HG02571 (cell line): ENCODE measurements at regions not wholly inside any gene's neighbourhood (a gene's known extent, or its start where the extent isn't known, plus 50 kb on each side); places are given as distances from the start of the nearest gene placed in this dataset.
"Not testable (repeated sequence)": the region's sequence is repeated elsewhere in the genome, so short reads cannot be mapped to it uniquely, and the experiment has no call there.

Experiments used
- ATAC-seq: cut with Tn5 transposase; IDR thresholded peaks from one replicate; pipeline ENCODE4 v1.9.1; 2021; ENCODE audit warnings: mild to moderate bottlenecking, moderate library complexity; ENCODE audit not compliant: unreplicated experiment

- no peak for ATAC-seq
Observed at GRCh38 chr14:30256627-30257026, 302.3 kb upstream of the G2E3 start.

GRCh38 chr14:30257946-30258661 is 300.9 kb upstream of the G2E3 start:
- ATAC-seq: no peak

- no peak for ATAC-seq
Observed at GRCh38 chr14:30260833-30261607, 297.9 kb upstream of the G2E3 start.

GRCh38 chr14:30264161-30264560 is 294.8 kb upstream of the G2E3 start:
- no peak for ATAC-seq

GRCh38 chr14:30266290-30266689 is 292.7 kb upstream of the G2E3 start:
- ATAC-seq: no peak

GRCh38 chr14:30267141-30267540 is 291.8 kb upstream of the G2E3 start:
- ATAC-seq: no peak

GRCh38 chr14:30270200-30271161 is 288.5 kb upstream of the G2E3 start:
- ATAC-seq: peak; percentile 99

- ATAC-seq: no peak
Observed at GRCh38 chr14:30271811-30272323, 287.1 kb upstream of the G2E3 start.

GRCh38 chr14:30272848-30273832 is 285.8 kb upstream of the G2E3 start:
- no peak for ATAC-seq

- no peak for ATAC-seq
Observed at GRCh38 chr14:30275604-30276003, 283.4 kb upstream of the G2E3 start.

- no peak for ATAC-seq
Observed at GRCh38 chr14:30277268-30277667, 281.7 kb upstream of the G2E3 start.

GRCh38 chr14:30278856-30279255 is 280.1 kb upstream of the G2E3 start:
- ATAC-seq: not testable (repeated sequence)

GRCh38 chr14:30283822-30284446 is 275.0 kb upstream of the G2E3 start:
- ATAC-seq: no peak

GRCh38 chr14:30284808-30285207 is 274.1 kb upstream of the G2E3 start:
- ATAC-seq: no peak

- ATAC-seq: no peak
Observed at GRCh38 chr14:30287579-30288445, 271.1 kb upstream of the G2E3 start.

GRCh38 chr14:30290001-30290400 is 269.0 kb upstream of the G2E3 start:
- no peak for ATAC-seq

- ATAC-seq: no peak
Observed at GRCh38 chr14:30291216-30291615, 267.7 kb upstream of the G2E3 start.

- ATAC-seq: no peak
Observed at GRCh38 chr14:30292541-30292940, 266.4 kb upstream of the G2E3 start.
